ENCODE measurements at regions not wholly inside any gene's neighbourhood (a gene's known extent, or its start where the extent isn't known, plus 50 kb on each side); places are given as distances from the start of the nearest gene placed in this dataset.

DNA sequence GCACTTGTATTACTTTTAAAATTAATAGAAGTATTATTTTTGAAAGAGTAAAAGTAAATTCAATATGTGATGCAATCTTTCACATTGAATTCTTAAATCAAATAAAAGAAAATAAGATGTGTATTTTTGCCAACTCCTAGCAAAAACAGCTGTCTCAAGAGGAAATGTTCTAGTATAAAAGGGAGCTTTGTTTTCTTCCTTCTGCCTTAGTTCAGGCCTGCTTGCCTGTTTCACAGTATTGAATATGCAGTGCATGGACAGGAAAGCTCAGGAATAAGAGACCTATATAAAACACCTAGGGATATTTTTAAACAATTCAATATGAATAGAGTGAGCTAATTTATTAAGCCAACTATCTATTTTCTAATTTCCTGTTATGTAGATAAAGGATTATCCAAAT, 294.8 kb upstream of the G2E3 start:
- ChIA-PET CTCF (interaction anchor here (1.6 to 9.5 kb wide), 3 partner anchors 7 to 179 kb away, joined by 6 to 79 read pairs (median 12); no protein-coding TSS in a partner anchor), POLR2A (no interaction called here), SMC1A (ENCODE audit: uncharacterized antibody, unreplicated experiment) (no interaction called here), RAD21 (ENCODE audit: unreplicated experiment) (no interaction called here)
- Histone ChIP-seq H3K4me1 (ENCODE audit: control insufficient read depth, insufficient read depth, low read length) (no peaks in the 10 kb centered on the region), H3K4me3 (no peak overlapping the region), H3K27ac (ENCODE audit: control insufficient read depth, insufficient read depth) (no peak overlapping the region), H3K79me2 (ENCODE audit: control insufficient read depth, insufficient read depth, low read length) (no peaks in the 10 kb centered on the region), H3K4me2 (ENCODE audit: control insufficient read depth, insufficient read depth) (no peak overlapping the region), H2AFZ (ENCODE audit: control insufficient read depth, low read depth, low read length) (no peak overlapping the region), H3K27me3 (replicated peaks in 1 of 2; ENCODE audit: control insufficient read depth in 2 of 2, insufficient read depth in 2 of 2, low read length in 1 of 2) (no peaks in the 10 kb centered on the region), H4K20me1 (ENCODE audit: control insufficient read depth, insufficient read depth) (no peaks in the 10 kb centered on the region), H3K36me3 (ENCODE audit: control insufficient read depth in 2 of 2, insufficient read depth in 2 of 2, low read length in 1 of 2) (no peaks in the 10 kb centered on the region), H3K9ac (ENCODE audit: control insufficient read depth, insufficient read depth, low read length) (no peak overlapping the region), H3K9me3 (replicated peaks; ENCODE audit: control insufficient read depth, insufficient read depth, low read length) (no peaks in the 10 kb centered on the region)
- ATAC-seq (no peak), DNase-seq (ENCODE audit: low read depth, low spot score) (no peak), FAIRE-seq (no peak)
- BruUV-seq (replicated peaks), result no TSS peak
- in situ Hi-C loops (cut with MboI) (no loop called here), intact Hi-C loops (cut with micrococcal nuclease; ENCODE audit: unreplicated experiment) (no loop called here)
- TF ChIP-seq BACH1 (IDR thresholded peaks at IDR 0.05; ENCODE audit: borderline replicate concordance) (no peak), ZNF207 (IDR thresholded peaks at IDR 0.05; ENCODE audit: borderline replicate concordance) (no peak)

GRCh38 chr14:30266290-30266689, 292.7 kb upstream of the G2E3 start:
- ChIA-PET POLR2A (no interaction called here), CTCF (interaction anchor here (1.0 to 11.1 kb wide), 4 partner anchors 10 to 110 kb away, joined by 3 to 173 read pairs (median 3); no protein-coding TSS in a partner anchor), SMC1A (ENCODE audit: uncharacterized antibody, unreplicated experiment) (interaction anchor here (1.9 to 2.0 kb wide), 2 partner anchors 8 kb away, joined by 6 read pairs; no protein-coding TSS in a partner anchor), RAD21 (ENCODE audit: unreplicated experiment) (interaction anchor here (1.3 kb wide), 1 partner anchor 177 kb away, joined by 5 read pairs; no protein-coding TSS in a partner anchor)
- FAIRE-seq, result no peak
- Histone ChIP-seq H3K4me1 (ENCODE audit: control insufficient read depth, insufficient read depth, low read length) (no peaks in the 10 kb centered on the region), H3K4me3 (no peak overlapping the region), H3K4me2 (ENCODE audit: control insufficient read depth, insufficient read depth) (no peak overlapping the region), H3K27ac (ENCODE audit: control insufficient read depth, insufficient read depth) (no peak overlapping the region), H3K27me3 (replicated peaks in 1 of 2; ENCODE audit: control insufficient read depth in 2 of 2, insufficient read depth in 2 of 2, low read length in 1 of 2) (no peaks in the 10 kb centered on the region), H3K36me3 (ENCODE audit: control insufficient read depth in 2 of 2, insufficient read depth in 2 of 2, low read length in 1 of 2) (no peaks in the 10 kb centered on the region), H4K20me1 (ENCODE audit: control insufficient read depth, insufficient read depth) (no peaks in the 10 kb centered on the region), H3K9ac (ENCODE audit: control insufficient read depth, insufficient read depth, low read length) (no peak overlapping the region), H3K9me3 (replicated peaks; ENCODE audit: control insufficient read depth, insufficient read depth, low read length) (no peaks in the 10 kb centered on the region), H3K79me2 (ENCODE audit: control insufficient read depth, insufficient read depth, low read length) (no peaks in the 10 kb centered on the region), H2AFZ (ENCODE audit: control insufficient read depth, low read depth, low read length) (no peak overlapping the region)
- intact Hi-C loops (cut with micrococcal nuclease; ENCODE audit: unreplicated experiment) (no loop called here), in situ Hi-C loops (cut with MboI) (no loop called here)
- WGBS (ENCODE audit: insufficient coverage, insufficient replicate concordance, low lambda C conversion rate, missing lambda C conversion rate), result 0% methylated on average over 3 of the region's 3 CpGs
- no peak for DNase-seq (ENCODE audit: low read depth, low spot score)
- ATAC-seq, result no peak
- no TSS peak for BruUV-seq (replicated peaks)
- no peak for TF ChIP-seq HCFC1 (IDR thresholded peaks at IDR 0.05; ENCODE audit: low read length)
- no peak for TF ChIP-seq CUX1 (IDR thresholded peaks at IDR 0.05; ENCODE audit: insufficient replicate concordance, low read depth, low read length)

Data from GM12878 (cell line).